GM19468 (cell line): ENCODE measurements at regions not wholly inside any gene's neighbourhood (a gene's known extent, or its start where the extent isn't known, plus 50 kb on each side); places are given as distances from the start of the nearest gene placed in this dataset.

Source experiments
- ATAC-seq: cut with Tn5 transposase; IDR thresholded peaks from one replicate; pipeline ENCODE4 v1.9.1; 2021; ENCODE audit warnings: mild to moderate bottlenecking, moderate library complexity, moderate number of reproducible peaks; ENCODE audit not compliant: unreplicated experiment; ENCODE audit errors: extremely low read depth

GRCh38 chr2:52181080-52181479 lies 1149.1 kb upstream of the NRXN1 start:
- no peak for ATAC-seq

GRCh38 chr2:52178845-52179244 lies 1146.9 kb upstream of the NRXN1 start:
- no peak for ATAC-seq

- ATAC-seq, result no peak
These were observed 1113.1 kb upstream of the NRXN1 start for GRCh38 chr2:52145005-52145404.

DNA sequence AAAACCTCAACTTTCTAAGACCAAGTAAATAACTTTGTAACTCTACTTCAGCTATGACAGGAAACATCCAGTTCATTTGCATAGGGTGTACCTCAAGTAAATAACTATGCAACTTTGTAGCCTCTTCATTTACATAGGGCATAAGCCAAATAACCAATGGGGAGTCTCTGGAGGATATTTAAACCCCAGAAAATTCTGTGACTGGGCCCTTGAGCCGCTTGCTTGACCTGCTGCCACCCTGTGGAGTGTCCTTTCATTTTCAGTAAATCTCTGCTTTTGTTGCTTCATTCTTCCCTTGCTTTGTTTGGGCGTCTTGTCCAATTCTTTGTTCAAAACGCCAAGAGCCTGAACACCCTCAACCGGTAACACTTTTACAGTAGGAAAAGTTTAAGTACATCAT lies 1112.7 kb upstream of the NRXN1 start:
- ATAC-seq, result no peak

DNA sequence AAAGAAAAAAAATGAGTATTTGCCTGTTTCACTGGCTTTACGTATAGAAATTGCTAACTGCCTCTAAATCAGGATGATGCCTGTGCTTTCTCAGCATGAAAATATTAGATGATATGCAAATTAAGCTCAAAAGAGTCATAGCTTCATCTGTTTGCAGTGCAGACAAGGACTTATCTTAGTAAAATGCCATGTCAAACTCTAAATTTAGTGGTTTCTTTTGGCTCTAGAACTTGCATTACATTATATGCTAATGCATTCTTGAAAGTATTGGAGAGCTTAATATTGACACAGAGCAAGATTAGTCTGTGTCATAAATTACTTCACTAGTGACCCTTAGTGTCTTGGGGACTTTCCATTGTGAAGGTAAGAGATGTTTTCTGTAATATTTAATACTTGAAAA lies 1109.1 kb upstream of the NRXN1 start:
- ATAC-seq, result no peak

GRCh38 chr2:52139241-52139640 lies 1107.3 kb upstream of the NRXN1 start:
- ATAC-seq, result no peak

DNA sequence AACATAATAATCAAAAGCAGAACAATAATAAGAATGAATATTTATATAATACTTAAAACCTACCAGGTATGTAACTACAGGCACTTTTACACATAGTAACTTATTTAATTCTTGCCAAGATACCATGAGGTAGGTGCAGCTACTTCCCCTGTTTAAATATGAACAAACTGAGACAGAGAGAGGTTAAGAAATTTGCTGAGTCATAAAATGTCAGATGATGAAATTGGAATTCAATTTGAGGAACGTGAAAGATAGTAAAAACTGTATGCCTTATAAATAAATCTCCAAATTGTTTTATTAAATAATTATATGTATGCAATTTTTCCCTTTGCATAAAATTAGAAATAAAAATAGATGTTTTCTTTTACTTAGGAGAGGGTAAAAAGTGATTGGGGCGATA lies 1103.3 kb upstream of the NRXN1 start:
- no peak for ATAC-seq

GRCh38 chr2:52128081-52128480 lies 1096.1 kb upstream of the NRXN1 start:
- ATAC-seq, result no peak

DNA sequence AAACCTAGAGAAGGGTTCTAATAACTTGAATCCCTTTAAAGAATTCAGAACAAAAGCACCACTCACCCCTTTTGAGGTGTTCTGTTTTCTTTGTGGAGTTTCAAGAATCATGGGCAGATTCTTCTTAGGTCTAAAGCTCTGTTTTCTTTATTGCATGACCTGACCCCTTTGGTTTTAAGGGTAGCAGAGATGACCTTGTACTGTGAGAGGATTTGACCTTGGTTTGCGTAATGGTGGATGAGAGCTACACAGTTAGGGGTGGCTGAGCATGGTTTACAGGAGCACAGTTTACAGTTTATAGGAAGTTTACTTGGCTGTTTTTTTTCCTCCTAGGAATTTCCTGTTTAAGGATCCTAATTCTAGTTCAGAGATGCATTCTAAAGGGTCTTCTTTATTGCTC lies 1095.6 kb upstream of the NRXN1 start:
- ATAC-seq, result no peak

DNA sequence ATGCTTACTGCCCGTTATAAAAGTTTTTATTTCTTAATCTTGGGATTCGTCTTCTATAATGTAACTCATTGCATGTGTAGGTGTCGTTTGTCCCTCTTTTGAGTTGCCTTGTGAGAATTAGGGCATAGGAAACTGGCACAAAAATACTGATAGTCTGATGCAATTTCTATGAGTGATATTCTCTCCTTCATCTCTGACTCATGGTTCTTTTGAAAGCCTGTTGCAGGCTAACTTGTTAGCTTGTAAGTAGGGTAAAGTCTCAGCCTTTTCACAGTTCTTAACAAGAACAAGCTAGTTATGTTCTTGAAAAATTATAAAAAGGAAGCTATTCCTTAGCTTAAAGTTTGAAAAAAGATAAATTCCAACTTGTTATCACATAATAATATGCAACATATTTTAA lies 1085.4 kb upstream of the NRXN1 start:
- no peak for ATAC-seq

GRCh38 chr2:52115750-52116149 lies 1083.8 kb upstream of the NRXN1 start:
- ATAC-seq, result no peak

- ATAC-seq, result no peak
These were observed 1081.4 kb upstream of the NRXN1 start for GRCh38 chr2:52113338-52113737.

DNA sequence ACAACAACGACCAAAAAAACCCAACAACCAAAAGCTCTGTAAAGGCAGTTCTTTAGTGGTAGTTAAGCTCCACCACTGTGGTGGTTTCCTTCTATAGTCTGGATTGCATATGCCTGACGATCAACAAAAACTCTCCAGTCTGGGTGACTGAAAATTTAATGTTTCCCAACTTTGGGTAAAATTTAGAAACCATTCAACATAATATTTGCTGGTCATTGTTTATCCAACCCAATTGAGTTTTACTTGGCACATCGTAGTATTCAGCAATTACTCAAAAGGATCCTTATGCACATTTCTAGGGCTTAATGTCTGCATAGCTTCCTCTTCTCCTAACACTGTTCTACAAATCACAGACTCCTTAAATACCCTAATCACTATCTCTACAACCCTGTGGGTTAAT lies 1080.2 kb upstream of the NRXN1 start:
- ATAC-seq, result no peak

GRCh38 chr2:52107124-52107523 lies 1075.2 kb upstream of the NRXN1 start:
- ATAC-seq, result no peak

DNA sequence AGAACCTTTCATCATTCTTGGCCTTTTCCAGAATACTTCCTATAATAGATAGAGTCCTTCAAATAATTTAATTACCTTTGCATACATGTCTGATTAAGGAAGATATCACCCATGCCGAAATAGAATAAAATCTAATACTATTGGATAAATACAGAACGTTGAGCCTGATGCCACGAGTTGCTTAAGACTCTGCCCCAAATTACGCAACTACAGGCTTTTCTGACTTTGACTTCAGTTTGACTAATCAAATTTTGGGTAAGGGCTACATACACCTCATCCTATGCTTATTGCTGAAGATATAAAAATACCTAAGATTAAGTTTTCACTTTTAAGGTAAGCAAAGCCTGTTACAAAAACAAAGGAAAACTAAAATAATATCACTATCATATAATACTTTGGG lies 1065.1 kb upstream of the NRXN1 start:
- no peak for ATAC-seq

GRCh38 chr2:52084759-52085158 lies 1052.8 kb upstream of the NRXN1 start:
- no peak for ATAC-seq

GRCh38 chr2:52083214-52083613 lies 1051.3 kb upstream of the NRXN1 start:
- no peak for ATAC-seq

- ATAC-seq, result no peak
These were observed 1050.7 kb upstream of the NRXN1 start for GRCh38 chr2:52082646-52083045.

GRCh38 chr2:52079602-52080001 lies 1047.7 kb upstream of the NRXN1 start:
- ATAC-seq, result no peak

DNA sequence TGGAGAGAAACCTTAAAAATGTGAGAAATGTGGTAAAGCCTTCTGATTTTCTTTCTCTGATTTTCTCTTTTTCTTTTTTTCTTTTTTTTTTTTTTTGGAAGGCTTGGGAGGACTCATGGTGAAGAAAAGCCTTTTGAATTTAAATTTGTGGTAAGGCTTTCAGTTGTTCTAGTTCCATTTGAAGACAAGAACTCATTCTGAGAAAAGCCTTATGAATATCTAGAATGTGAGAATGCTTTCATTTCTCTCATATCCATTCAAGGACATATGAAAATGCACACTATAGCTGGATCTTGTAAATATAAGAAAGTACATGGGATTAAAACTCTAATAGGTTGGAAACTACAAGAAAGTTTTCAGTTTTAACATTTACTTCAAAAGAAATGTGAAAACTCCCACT lies 1045.2 kb upstream of the NRXN1 start:
- no peak for ATAC-seq

- no peak for ATAC-seq
These were observed 1042.3 kb upstream of the NRXN1 start for GRCh38 chr2:52074130-52074719.

- ATAC-seq, result no peak
These were observed 1041.0 kb upstream of the NRXN1 start for GRCh38 chr2:52072949-52073348.

DNA sequence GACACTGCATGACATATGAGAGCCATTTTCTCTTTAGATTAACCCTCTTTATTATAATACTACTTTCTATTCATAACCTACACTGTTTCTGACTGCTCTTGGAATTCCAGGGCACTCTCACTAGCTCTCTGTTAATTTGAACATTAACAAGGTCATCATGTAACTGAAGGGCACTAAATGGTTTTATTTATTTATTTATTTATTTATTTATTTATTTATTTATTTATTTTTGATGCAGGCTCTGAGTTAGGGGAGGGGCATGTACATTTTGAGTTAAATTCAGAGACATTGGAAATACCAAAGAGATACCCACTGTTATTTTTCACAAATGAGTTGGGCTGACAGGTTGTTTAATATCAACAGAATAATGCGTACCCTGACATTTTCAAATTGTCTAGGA lies 1038.7 kb upstream of the NRXN1 start:
- no peak for ATAC-seq
